Right forelimb (tissue), 1 donor: ENCODE measurements at regions not wholly inside any gene's neighbourhood (a gene's known extent, or its start where the extent isn't known, plus 50 kb on each side); places are given as distances from the start of the nearest gene placed in this dataset.
"Not testable (repeated sequence)": the region's sequence is repeated elsewhere in the genome, so short reads cannot be mapped to it uniquely, and the experiment has no call there.

Experiments used
- DNase-seq: peaks from one replicate; pipeline ENCODE4 v3.0.0-alpha.2; 2018

GRCh38 chr7:4527988-4528636 is 154.0 kb upstream of the FOXK1 start:
- DNase-seq = no peak

GRCh38 chr7:4531236-4531635 is 150.9 kb upstream of the FOXK1 start:
- no peak for DNase-seq

- DNase-seq = not testable (repeated sequence)
Observed at GRCh38 chr7:4533339-4533738, 148.8 kb upstream of the FOXK1 start.

DNA sequence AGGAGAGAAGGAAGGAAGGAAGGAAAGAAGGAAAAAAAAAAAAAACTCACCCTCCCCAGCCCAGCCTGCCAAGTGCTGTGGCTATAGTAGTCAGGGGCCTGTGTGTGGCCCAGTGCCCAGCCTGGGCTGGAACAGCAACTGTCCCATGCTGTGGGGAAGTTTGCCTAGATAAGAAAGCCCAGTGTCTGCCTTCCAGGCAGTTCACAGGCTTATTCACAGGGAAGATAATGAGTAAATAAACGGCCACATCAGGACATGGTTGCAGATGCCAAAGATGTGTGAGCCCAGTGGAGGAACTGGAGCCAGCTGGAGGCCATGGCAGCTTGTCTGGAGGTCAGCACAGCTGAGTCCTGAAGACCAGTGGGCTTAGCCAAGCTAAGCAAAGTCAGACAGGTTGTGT is 132.4 kb upstream of the FOXK1 start:
- DNase-seq = no peak

DNA sequence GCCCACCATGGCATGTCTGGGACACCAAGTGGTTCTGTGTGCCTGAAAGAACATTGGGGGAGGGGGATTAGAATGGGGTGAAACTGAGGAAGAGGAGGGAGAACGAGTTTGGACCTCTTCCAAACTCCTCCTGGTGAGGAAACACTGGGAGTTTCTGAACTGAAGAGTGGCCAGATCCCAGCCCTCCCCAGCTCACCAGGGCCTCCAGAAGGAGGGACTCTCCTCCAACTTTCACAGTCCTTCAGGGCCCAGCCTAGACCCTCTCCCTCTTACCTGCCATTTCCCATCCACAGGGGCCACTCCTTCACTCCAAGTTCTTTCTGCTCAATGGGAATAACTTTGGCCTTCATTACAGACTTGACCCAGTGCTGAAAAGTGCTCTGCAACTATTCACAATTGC is 132.0 kb upstream of the FOXK1 start:
- no peak for DNase-seq

GRCh38 chr7:4552985-4553384 is 129.1 kb upstream of the FOXK1 start:
- DNase-seq = no peak

DNA sequence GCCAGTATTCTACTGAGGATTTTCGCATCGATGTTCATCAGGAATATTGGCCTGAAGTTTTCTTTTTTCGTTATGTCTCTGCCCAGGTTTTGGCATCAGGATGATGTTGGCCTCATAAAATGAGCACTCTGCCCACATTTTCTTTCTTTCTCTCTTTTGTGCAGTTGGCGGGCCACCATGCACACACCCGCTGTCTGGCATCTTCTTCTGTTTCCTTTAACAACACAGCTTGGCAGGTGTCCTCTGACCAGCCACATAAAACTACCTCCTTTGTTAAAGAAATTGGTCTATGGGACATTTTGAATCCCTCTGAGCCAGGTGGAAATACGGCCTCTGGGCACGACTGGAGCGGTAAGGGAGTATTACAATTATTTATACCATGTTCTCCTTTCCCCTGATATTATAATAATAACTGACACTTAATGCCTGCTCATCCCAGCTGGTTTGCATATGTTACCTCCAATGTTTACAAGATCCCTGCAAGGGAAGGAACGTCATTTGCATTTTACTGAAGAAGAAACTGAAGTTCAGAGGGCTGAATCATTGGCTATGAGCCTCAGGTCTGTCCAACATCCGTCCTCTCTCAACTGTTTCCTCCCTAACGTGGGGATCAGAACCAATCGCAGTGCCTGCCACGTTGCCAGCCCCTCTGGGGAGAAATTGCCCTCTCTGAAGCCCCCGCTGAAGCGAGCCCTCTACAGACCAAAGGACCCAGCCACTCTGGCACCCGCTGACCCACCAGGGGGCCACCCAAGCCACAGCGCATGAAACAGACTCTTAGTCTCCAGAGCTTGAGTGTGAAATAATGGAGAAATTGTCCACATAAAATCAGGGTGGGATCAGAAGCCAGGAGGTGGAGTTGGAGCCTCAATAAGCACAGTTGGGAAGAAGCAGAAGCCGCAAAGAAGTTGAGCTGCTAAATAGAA is 125.0 kb upstream of the FOXK1 start:
- DNase-seq = no peak

DNA sequence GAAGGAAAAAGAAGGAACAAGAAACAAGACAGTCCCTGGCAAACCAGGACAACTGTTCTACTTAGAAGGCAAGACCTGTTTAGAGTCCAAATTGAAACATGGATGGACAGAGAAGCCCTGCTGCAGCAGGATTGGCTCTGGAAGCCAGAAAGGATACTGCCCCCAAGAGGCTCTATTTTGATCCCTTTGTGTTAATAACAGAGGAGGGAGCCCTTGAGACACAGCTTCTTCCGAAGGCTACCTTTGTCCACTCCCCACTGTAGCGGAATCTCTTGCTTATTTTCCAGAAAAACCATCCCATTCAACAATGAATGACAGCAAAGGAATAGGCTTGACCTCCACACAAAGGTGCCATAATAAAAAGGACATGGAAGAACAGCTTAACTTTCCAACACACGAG is 120.3 kb upstream of the FOXK1 start:
- no peak for DNase-seq

GRCh38 chr7:4566714-4567113 is 115.4 kb upstream of the FOXK1 start:
- no peak for DNase-seq

- no peak for DNase-seq
Observed at GRCh38 chr7:4574851-4575250, 107.2 kb upstream of the FOXK1 start.

- no peak for DNase-seq
Observed at GRCh38 chr7:4575254-4575653, 106.8 kb upstream of the FOXK1 start.

- DNase-seq = no peak
Observed at GRCh38 chr7:4602905-4603842, 78.9 kb upstream of the FOXK1 start.

- DNase-seq = no peak
Observed at GRCh38 chr7:4603843-4604231, 78.3 kb upstream of the FOXK1 start.

DNA sequence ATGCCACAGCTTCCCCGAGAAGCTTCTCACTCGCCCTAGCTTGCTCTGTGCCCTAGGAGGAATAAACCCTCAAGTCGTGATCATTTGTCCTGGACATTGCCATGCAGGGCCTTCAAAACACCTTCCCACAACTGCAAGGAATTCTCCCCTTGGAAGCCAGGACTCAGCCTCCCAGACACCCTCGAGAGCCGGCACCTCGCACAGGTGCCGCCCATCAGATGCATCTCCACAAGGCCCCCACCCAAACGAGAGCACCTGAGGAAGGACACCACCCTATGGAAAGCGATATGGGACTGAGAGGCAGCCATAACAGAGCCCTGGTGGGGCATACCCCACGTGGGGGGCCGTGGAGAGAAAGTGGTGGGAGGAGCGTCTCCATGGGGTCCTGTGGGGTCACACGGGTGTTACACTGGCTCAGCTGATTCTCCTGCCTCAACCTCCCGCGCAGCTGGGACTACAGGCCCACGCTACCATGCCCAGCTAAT is 77.6 kb upstream of the FOXK1 start:
- DNase-seq = no peak

GRCh38 chr7:4606797-4607196 is 75.3 kb upstream of the FOXK1 start:
- no peak for DNase-seq

GRCh38 chr7:4607311-4607729 is 74.8 kb upstream of the FOXK1 start:
- no peak for DNase-seq

DNA sequence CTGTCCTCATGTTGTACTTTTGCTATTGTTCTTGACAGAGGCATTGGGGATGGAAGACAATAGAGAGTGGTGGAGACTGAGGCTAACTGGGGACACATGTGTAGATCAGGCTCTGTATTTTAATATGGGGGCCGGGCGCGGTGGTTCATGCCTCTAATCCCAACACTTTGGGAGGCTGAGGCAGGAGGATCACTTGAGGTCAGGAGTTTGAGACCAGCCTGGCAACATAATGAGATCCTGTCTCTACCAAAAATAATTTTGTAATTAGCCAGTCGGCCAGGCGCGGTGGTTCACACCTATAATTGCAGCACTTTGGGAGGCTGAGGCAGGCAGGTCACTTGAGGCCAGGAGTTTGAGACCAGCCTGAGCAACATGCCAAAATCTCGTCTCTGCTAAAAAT is 72.5 kb upstream of the FOXK1 start:
- DNase-seq = not testable (repeated sequence)

- no peak for DNase-seq
Observed at GRCh38 chr7:4610768-4611467, 71.2 kb upstream of the FOXK1 start.

DNA sequence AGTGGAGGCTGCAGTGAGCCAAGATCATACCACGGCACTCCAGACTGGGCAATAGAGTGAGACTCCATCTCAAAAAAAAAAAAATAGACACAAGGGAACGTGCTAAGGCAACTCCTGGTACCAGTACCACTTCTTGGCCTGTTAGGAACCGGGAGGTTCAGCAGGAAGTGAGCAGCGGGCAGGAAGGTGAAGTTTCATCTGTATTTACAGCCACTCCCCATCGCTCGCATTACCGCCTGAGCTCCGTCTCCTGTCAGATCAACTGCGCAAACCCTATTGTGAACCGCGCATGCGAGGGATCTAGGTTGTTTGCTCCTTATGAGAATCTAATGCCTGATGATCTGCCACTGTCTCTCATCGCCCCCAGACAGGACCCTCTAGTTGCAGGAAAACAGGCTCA is 69.9 kb upstream of the FOXK1 start:
- no peak for DNase-seq

GRCh38 chr7:4612939-4613841 is 68.9 kb upstream of the FOXK1 start:
- peak; percentile 48 for DNase-seq

DNA sequence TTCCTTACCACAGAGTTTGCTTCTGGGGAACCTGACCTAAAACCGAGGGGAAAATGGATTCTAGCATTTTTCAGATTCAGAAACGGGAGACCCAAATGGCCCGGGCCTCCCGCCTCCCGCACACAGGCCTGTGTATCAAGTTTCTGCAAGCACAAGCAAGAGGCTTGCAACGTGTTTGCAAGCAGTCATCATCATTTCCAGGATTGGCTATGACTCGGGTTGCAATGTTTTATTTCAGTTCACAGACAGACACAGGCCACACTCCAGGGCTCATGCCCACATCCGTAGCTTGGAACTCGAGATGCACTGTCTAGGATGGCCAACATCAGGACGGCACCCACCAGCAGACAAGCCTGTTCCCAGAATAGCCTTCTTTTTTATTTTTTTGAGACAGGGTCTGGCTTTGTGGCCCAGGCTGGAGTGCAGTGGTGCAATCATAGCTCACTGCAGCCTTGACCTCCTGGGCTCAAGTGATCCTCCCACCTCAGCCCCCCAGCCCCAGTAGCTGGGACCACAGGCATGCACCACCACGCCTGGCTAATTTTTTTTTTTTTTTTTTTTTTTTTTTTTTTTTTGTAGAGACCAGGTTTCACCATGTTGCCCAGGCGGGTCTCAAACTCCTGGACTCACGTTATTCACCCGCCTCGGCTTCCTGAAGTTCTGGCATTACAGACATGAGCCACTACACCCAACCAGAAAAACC is 68.1 kb upstream of the FOXK1 start:
- peak; percentile 64 for DNase-seq
